ENCODE measurements at regions not wholly inside any gene's neighbourhood (a gene's known extent, or its start where the extent isn't known, plus 50 kb on each side); places are given as distances from the start of the nearest gene placed in this dataset.

DNA sequence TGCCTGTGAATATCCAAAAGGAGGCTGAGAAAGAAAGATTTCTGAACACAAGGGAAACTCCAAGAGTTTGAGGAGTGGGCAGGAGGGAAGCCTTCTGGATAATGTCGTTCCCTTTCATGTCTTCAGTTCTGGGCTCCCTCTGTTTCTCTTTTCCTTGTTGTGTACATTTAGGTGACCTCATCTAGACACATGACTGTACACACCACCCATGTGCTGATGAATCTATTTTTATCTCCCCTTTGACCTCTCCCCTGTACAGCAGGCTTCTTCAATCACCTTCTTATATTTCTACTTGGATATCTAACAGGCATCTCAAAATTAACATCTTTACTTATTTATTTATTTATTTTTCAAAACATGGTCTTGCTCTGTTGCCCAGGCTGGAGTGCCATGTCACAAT lies 363.1 kb downstream of the GATA3 start:
- in situ Hi-C loops (cut with HindIII; ENCODE audit: low pct_unique_long_range_greater_than_20kb, low sequenced_read_pairs): no loop called here
- DNase-seq (ENCODE audit: low read depth): no peak

DNA sequence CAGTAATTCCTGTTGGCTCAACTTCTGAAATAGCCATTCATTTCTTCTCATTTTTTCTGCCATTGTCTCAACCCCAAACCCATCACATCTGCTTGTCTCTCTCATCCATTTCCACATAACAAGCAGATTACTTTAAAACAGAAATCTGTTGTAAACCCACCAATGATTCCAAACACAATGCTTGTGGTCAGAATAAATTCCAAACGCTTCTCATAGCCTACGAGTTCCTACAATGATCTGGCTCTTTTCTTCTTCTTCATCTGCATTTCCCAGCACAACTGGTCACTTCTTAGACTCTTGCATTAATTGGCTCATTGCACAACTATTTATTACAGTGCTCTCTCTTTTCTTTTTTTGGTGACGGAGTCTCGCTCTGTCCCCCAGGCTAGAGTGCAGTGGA lies 364.1 kb downstream of the GATA3 start:
- in situ Hi-C loops (cut with HindIII; ENCODE audit: low pct_unique_long_range_greater_than_20kb, low sequenced_read_pairs): no loop called here
- DNase-seq (ENCODE audit: low read depth): no peak

DNA sequence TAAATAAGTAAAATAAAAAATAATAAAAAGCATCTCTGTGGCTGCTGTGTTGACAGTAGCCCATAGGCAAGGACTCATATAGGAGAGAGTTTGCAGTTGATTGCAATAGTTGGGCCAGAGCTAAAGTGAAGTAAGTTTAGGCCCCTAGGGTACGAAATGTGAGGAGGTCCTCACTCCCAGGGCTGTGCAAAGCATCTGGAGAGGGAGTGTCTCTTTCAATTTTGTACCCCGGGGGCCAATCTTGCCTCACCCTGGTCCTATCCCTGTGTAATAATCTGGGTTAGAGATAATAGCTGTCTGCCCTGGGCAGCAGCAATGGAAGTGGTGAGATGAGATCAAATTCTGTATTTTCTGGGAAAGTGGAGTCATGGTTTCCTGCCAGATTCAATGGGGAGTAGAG lies 365.7 kb downstream of the GATA3 start:
- no peak for DNase-seq (ENCODE audit: low read depth)
- in situ Hi-C loops (cut with HindIII; ENCODE audit: low pct_unique_long_range_greater_than_20kb, low sequenced_read_pairs): no loop called here

DNA sequence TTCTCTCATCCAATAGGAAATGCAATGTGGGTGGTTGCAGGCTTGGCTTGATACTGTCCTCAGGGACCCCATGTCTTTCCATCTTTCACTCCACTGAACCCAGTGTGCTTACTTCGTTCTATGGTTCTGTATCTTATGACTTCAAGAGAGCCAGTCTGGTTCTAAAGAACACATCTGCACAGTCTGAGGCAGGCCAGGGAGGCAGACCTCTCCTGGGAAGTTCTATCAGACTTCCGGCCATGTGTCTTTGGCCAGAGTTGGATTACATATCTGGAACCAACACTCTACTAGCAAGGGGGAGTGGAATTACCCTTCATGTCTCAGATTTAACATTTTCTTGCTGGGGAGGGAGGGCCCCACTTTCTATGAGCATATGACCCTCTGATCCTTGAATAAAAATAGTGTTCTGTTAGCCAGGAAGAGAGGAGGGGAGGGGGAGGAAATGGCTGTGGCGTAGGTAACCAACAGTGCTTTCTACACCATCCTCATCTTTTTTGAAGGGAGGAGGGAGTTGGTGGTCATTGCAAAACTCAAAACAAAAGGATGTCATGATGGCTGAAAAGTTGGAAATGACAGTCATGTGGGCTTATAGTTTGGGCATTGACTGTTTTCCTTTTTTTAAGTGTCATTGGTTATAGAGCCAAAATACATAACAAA lies 370.2 kb downstream of the GATA3 start:
- no peak for DNase-seq (ENCODE audit: low read depth)

DNA sequence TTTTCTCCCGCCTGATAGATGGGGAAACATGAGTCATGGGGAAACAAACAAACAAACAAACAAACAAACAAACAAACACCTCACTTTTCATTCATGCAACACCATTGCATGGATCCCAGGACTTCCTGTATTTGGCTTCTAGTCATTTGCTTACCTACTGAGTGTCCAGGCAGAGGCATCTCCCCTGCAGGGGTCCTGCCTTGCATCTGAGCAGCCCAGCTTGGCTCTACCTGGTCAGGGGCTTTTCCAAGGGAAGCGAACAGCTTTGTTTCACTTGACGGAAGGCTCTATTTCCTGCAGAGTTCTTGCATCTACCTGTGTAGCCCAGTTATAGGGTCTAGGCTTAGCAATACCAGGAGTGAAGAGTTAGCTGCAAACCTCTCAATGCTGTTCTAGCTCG lies 374.2 kb downstream of the GATA3 start:
- DNase-seq (ENCODE audit: low read depth): no peak

More for the DNA sequence above, 370.2 kb downstream of the GATA3 start:
- in situ Hi-C loops (cut with HindIII; ENCODE audit: low pct_unique_long_range_greater_than_20kb, low sequenced_read_pairs): no loop called here

DNA sequence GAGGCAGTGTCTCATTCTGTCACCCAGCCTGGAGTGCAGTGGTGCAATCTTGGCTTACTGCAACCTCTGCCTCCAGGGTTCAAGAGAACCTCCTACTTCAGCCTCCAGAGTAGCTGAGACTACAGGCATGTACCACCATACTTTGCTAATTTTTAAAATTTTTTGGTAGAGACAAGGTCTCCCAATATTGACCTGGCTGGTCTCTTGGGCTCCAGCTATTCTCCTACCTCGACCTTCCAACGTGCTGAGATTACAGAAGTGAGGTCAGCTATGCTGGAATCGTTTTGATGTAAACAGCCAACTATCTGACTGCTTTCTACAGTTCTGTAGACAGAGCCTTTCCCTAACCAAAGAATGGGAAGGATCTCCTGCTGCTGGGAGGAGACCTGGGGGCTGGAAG lies 375.8 kb downstream of the GATA3 start:
- no peak for DNase-seq (ENCODE audit: low read depth)
- in situ Hi-C loops (cut with HindIII; ENCODE audit: low pct_unique_long_range_greater_than_20kb, low sequenced_read_pairs): no loop called here

More for the DNA sequence above, 374.2 kb downstream of the GATA3 start:
- in situ Hi-C loops (cut with HindIII; ENCODE audit: low pct_unique_long_range_greater_than_20kb, low sequenced_read_pairs): no loop called here

DNA sequence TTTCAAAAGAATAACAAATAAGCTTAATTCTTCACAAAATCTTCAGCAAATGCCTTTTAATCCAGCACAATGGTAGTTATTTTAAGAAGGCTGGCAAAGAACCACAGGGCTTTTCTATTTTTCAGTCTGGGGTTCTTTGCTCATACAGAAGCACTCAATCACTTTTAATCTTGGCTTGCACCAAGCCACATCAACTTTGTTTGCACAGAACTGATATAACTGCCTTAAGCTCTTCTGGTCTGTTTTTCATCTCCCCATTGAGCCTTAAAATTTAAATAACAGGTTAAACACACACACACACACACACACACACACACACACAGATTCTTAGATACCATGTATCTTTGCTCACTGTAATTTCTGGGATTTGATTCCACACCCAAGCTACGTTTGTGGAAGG lies 377.0 kb downstream of the GATA3 start:
- in situ Hi-C loops (cut with HindIII; ENCODE audit: low pct_unique_long_range_greater_than_20kb, low sequenced_read_pairs): no loop called here
- DNase-seq (ENCODE audit: low read depth): no peak

DNA sequence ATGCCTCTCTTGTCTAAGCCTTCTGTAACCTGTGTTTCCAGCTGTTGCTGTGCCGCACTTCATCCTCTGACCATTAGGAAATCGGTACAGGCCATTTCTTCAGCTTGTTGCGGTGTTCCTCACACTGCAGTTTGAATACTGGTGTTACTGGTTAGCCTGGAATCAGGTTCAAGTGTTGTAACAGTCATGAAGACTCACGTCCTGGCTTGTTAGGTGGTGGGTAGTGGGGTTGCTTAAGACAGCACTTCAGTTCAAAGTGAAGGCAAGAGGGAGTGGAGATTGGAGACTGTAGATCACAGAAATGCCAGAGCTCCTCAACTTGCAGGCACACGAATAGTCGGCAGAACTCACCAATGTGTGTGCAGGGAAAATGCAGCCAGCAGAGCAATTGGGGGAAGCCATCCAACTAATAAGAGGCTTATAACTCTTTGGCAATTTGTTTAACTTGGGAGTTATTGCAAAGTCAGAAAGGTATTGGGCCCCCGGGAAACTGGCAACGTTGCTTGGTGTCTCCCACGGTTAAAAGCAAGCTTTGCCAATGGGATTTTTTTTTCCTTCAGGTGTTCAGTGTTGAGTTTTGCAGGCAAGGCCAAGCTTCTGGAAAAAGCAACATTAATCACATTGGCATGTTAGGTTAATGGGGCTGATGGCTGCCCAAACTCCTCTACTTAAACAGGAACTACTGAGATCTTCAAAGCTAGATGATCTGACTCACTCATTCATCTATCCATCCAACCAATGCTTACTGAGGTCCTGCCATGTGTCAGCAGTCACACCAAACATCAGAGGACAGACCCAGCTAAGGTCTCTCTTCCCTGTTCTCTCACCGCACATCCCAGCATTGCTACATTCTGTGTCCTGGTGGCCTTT lies 380.9 kb downstream of the GATA3 start:
- peak; percentile 15 for DNase-seq (ENCODE audit: low read depth)
- in situ Hi-C loops (cut with HindIII; ENCODE audit: low pct_unique_long_range_greater_than_20kb, low sequenced_read_pairs): no loop called here

DNA sequence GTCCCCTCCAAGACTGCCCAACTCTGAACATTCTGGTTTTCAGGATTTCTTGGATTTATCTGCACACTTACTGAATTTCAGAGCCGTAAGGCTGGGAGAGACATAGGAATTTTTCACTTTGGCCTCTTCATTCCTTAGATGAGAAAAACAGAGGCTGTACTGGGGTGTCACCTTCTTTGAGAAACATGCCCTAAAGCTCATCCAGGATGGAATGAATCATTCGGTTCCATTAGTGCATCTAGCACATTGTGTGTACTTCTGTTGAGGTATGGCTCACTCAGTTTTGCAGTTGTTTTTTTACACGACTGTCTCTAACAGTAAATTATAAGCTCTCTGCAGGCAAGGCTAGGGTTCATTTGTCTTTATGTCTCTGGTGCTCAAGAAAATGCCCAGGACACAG lies 383.4 kb downstream of the GATA3 start:
- DNase-seq (ENCODE audit: low read depth): no peak
- in situ Hi-C loops (cut with HindIII; ENCODE audit: low pct_unique_long_range_greater_than_20kb, low sequenced_read_pairs): no loop called here

DNA sequence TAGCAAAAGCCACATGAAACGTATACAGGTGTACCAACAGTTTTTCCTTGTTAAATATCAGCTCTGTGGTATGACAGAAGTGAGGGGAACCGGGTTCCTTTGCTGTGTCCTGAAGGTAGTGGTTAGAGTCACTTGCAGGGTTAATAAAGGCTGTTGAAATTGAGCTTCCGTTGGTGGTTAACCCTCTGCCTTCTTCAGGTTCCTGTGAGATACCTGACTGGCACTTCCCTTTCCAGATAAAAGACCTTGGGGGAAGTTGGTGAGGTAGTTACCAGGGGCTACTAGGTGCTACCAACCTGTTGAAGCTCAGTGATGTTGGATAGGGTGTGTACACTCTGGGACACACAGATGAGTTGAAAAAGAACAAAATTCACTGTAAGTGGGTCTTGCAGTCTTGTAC lies 384.1 kb downstream of the GATA3 start:
- in situ Hi-C loops (cut with HindIII; ENCODE audit: low pct_unique_long_range_greater_than_20kb, low sequenced_read_pairs): no loop called here
- DNase-seq (ENCODE audit: low read depth): no peak

DNA sequence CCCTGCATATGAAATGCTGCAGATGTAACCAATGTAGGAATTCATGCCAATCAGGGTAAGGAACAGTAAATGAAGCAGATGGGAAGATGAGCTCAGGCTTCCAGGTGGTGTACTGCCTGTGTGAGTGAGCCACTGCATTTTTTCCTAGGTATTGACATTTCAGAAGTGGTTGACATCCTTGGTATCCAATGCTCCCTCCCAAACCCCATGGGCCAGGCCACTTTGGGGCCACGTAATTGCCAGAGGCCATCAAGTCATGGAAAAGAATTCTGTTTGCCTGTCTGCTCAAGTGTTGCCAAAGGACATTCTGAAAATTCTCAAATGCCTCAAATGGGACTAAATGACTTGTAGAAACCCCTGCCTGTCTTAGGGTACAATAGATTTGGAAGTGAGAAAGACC lies 384.6 kb downstream of the GATA3 start:
- no peak for DNase-seq (ENCODE audit: low read depth)
- in situ Hi-C loops (cut with HindIII; ENCODE audit: low pct_unique_long_range_greater_than_20kb, low sequenced_read_pairs): no loop called here

DNA sequence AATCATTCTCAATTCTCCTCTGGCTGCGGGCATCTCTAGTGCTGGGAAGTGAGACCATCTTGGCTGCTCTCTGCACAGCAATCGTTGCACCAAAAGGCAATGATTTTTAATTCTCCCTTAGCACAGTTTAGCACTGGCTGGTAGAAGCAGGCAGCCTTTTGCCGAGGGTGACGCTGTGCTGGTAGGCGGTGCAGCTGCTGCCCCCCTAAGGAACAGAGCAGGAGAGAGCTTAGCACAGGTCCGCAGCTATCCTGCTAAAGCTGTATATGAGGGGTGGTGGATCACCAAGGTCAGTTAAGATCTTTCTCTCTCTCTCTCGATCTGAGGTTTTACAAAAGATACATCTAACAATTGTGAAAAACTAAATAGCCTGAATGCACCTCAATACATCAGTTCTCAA lies 390.1 kb downstream of the GATA3 start:
- in situ Hi-C loops (cut with HindIII; ENCODE audit: low pct_unique_long_range_greater_than_20kb, low sequenced_read_pairs): no loop called here
- DNase-seq (ENCODE audit: low read depth): no peak

DNA sequence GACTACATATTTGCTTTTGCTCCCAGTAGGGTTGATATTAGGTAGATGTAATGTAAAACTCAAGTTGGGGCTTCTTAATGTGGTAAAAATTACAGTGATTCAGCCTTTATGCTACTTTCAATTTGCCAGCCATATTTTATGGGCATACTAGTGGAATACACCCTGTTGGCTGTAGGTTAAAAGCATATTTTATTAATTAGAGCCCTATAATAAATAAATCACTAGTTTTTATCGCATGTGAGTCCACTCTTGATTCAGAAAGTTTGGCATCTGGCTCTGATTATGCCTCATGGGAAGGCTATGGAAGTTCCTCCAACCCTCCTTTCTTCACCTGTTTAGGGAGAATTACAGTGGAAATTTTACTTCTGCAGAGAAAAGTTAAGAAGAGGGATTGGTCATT lies 390.9 kb downstream of the GATA3 start:
- in situ Hi-C loops (cut with HindIII; ENCODE audit: low pct_unique_long_range_greater_than_20kb, low sequenced_read_pairs): no loop called here
- no peak for DNase-seq (ENCODE audit: low read depth)

DNA sequence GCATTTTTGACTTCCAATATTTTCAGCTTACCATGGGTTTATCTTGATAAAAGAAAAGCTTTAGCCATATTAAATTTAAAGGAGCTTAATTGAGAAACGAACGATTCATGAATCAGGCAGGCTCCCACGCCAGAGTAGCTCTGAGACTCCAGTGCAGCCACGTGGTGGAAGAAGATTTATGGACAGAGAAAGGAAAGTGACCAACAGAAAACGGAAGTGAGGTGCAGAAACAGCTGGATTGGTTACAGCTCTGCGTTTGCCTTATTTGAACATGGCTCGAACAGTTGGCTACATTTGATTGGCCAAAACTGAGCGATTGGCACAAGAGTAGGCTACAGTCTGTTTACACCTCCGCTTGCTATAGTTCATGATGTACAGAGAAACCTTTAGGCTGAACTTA lies 395.4 kb downstream of the GATA3 start:
- DNase-seq (ENCODE audit: low read depth): no peak
- in situ Hi-C loops (cut with HindIII; ENCODE audit: low pct_unique_long_range_greater_than_20kb, low sequenced_read_pairs): no loop called here

DNA sequence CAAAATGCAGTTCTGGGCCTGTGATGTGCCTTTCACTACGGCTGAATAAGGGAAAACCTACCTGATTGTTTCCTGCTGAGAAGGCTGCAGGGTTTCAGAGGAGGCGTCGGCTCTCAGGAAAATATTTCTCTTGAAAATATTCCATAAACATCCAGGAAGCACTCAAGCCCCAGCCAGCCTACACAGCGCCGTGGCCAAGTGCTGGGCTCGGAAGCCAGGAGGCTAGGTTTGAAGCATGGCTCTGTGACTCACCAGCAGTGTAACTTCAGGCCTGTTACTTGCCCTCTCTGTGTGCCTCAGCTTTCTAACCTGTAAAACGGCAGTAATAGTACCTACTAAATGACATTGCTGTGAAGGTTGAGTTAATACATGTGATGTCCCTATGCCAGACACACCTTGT lies 399.1 kb downstream of the GATA3 start:
- no peak for DNase-seq (ENCODE audit: low read depth)
- in situ Hi-C loops (cut with HindIII; ENCODE audit: low pct_unique_long_range_greater_than_20kb, low sequenced_read_pairs): no loop called here

DNA sequence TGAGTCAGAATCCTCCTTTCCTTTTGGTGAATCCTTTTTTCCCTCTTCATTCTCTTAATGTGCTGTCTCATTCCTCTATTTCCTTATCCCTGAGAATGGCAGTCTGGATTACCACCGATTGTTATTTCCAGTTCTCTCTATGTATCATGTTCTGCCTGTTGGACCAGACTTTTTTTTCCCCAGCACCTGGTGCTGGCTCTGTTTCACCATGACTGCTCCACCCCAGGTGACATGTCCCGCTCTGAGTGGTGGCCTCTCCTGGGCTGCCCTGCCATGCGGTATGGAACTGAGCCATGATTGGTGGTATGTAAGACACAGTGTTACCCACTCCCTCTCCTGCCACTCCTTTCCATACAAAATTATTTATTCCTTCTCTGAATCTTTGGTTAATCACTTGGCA lies 399.9 kb downstream of the GATA3 start:
- in situ Hi-C loops (cut with HindIII; ENCODE audit: low pct_unique_long_range_greater_than_20kb, low sequenced_read_pairs): no loop called here
- DNase-seq (ENCODE audit: low read depth): no peak

DNA sequence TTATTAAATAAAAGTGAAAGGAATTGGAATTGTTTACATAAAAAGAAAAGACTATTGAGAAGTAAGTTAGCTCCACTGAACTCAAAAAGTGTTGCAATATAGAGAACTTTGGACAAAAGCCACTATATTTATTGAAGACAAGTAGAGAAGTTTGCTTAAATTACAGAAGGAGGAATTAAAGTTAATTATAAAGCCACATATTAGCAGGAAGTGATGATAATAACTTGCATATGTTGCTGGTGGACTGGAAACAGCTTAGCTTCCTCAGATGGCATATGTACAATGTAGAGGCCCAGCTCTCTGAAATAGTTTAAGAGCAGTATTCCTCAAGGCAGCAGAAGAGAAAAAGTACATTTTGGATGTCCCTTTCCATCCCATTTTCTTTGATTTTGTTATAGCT lies 400.7 kb downstream of the GATA3 start:
- in situ Hi-C loops (cut with HindIII; ENCODE audit: low pct_unique_long_range_greater_than_20kb, low sequenced_read_pairs): no loop called here
- DNase-seq (ENCODE audit: low read depth): no peak

DNA sequence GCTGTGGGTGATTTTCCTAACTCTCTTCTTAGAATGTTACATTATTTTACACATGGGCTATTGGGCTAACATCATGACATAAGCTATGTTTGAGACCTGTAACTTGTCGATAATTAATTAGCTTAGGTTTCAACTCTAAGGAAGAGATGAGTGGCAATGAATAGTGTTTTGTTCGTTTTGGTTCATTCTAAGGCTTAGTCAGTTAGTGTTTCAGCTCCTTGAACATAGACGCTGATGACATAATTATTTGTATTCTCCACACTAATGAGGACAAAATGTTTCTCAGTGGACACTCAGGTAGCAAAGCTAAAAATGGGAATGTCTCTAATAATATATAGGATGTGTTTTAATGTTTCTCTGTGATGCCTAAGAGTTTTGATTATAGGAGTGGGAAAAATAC lies 401.9 kb downstream of the GATA3 start:
- DNase-seq (ENCODE audit: low read depth): no peak
- in situ Hi-C loops (cut with HindIII; ENCODE audit: low pct_unique_long_range_greater_than_20kb, low sequenced_read_pairs): no loop called here

DNA sequence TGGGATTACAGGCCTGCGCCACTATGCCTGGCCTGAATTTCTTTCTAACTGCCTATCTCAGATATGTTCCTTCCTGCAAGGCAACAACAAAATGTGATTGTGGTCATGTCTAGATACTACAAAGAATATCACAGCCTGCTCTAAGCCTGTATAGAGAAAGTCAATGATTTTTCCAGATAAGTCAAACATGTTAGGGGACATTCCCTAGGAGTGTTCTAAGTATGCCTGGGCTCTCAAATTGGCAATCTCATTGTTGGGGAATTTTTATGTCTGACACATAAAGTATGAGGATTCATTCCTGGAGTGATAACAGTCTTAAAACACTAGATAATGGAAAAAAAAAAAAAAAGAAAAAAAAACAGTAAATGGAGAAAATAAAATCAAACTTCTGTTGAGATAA lies 406.1 kb downstream of the GATA3 start:
- in situ Hi-C loops (cut with HindIII; ENCODE audit: low pct_unique_long_range_greater_than_20kb, low sequenced_read_pairs): no loop called here
- DNase-seq (ENCODE audit: low read depth): no peak

DNA sequence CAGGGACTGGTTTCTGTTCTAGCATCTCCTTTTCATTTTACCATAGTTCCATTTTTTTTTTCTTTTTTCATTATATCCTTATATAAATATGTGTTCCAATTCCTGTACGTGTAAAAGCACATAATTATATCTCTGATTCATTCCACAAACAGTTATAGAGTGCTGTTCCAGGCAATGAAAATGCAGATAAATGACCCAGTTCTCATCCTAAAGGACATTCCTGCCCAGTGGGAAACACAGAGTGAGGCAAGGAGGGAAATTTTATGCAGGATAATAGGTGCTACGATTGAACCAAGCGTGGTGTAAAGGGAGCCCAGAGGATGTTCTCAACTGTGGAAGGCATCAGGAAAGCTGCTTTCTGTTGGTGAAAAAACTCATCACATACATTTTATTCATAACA lies 408.1 kb downstream of the GATA3 start:
- DNase-seq (ENCODE audit: low read depth): no peak
- in situ Hi-C loops (cut with HindIII; ENCODE audit: low pct_unique_long_range_greater_than_20kb, low sequenced_read_pairs): no loop called here

Measured in Caki2 (cell line).